GM12872 (cell line): ENCODE measurements at regions not wholly inside any gene's neighbourhood (a gene's known extent, or its start where the extent isn't known, plus 50 kb on each side); places are given as distances from the start of the nearest gene placed in this dataset.

Source experiments
- CTCF ChIP-seq: IDR thresholded peaks from 3 replicates; pipeline ENCODE4 v1.5.1; 2011; ENCODE audit warnings: low read depth, mild to moderate bottlenecking, low read length, moderate library complexity; ENCODE audit not compliant: insufficient read depth

- no peak for TF ChIP-seq CTCF
Observed at GRCh38 chr5:39533749-39534148, 109.0 kb upstream of the DAB2 start.

GRCh38 chr5:39532511-39532910 lies 107.7 kb upstream of the DAB2 start:
- no peak for TF ChIP-seq CTCF

- no peak for TF ChIP-seq CTCF
Observed at GRCh38 chr5:39531306-39531705, 106.5 kb upstream of the DAB2 start.

- no peak for TF ChIP-seq CTCF
Observed at GRCh38 chr5:39526914-39527477, 102.2 kb upstream of the DAB2 start.

- no peak for TF ChIP-seq CTCF
Observed at GRCh38 chr5:39525271-39525670, 100.5 kb upstream of the DAB2 start.

- TF ChIP-seq CTCF, result no peak
Observed at GRCh38 chr5:39523821-39524220, 99.0 kb upstream of the DAB2 start.

- TF ChIP-seq CTCF, result no peak
Observed at GRCh38 chr5:39521940-39522590, 97.3 kb upstream of the DAB2 start.
